IMR-90 (cell line): ENCODE measurements at regions not wholly inside any gene's neighbourhood (a gene's known extent, or its start where the extent isn't known, plus 50 kb on each side); places are given as distances from the start of the nearest gene placed in this dataset.

ENCODE experiments used
- ATAC-seq: fragments of 200-7000 bp; cut with Tn5 transposase; 2 replicates; pipeline ENCODE4 v1.9.1; 2020; ENCODE audit warnings: low read depth, mild to moderate bottlenecking, moderate library complexity
- BruUV-seq: library from RNA; stranded (reverse); fragments of 400-500 nt; replicated peaks from 2 replicates; lab custom pipeline; 2021; lab: Mats Ljungman, UMichigan
- CTCF ChIA-PET: fragments of 300-600 bp; formaldehyde crosslinking; extraction: SDS; loops from one replicate; lab custom pipeline; 2021; ENCODE audit warnings: antibody characterized with exemption; lab: Yijun Ruan, JAX
- POLR2A ChIA-PET: fragments of 300-600 bp; sonication (Branson Sonifier 250); formaldehyde crosslinking; loops from one replicate; lab custom pipeline; 2022; ENCODE audit warnings: antibody characterized with exemption; ENCODE audit not compliant: unreplicated experiment; lab: Charles Lee
- DNase-seq: peaks from one replicate; pipeline ENCODE4 v3.0.0; 2013
- H2AFZ ChIP-seq: replicated peaks from 2 replicates; pipeline ENCODE3; 2013; ENCODE audit warnings: low read length, mild to moderate bottlenecking; ENCODE audit not compliant: poor library complexity
- H2AK5ac ChIP-seq: 2 replicates; pipeline ENCODE4 v1.6.1; 2013; ENCODE audit warnings: low read depth, low read length, inconsistent platforms
- H2AK9ac ChIP-seq: replicated peaks from 2 replicates; pipeline ENCODE3; 2013; ENCODE audit warnings: mild to moderate bottlenecking, low read depth, low read length, moderate library complexity; ENCODE audit not compliant: poor library complexity
- H2BK120ac ChIP-seq: 2 replicates; pipeline ENCODE4 v1.6.1; 2013; ENCODE audit warnings: low read depth, low read length, inconsistent platforms
- H2BK15ac ChIP-seq: 3 replicates; pipeline ENCODE4 v1.6.1; 2013; ENCODE audit warnings: low read depth, low read length, inconsistent platforms
- H2BK20ac ChIP-seq: 2 replicates; pipeline ENCODE4 v1.6.1; 2013; ENCODE audit warnings: low read depth, mild to moderate bottlenecking, inconsistent platforms, low read length, moderate library complexity
- H2BK5ac ChIP-seq: 2 replicates; pipeline ENCODE4 v1.6.1; 2013; ENCODE audit warnings: mild to moderate bottlenecking, low read depth, low read length, inconsistent platforms; ENCODE audit not compliant: poor library complexity, severe bottlenecking
- H3K14ac ChIP-seq: replicated peaks from 2 replicates; pipeline ENCODE4 v1.6.1; 2013; ENCODE audit warnings: low read depth, low read length, inconsistent platforms
- H3K18ac ChIP-seq: 2 replicates; pipeline ENCODE4 v1.6.1; 2013; ENCODE audit warnings: low read depth, low read length, control low read depth
- H3K23ac ChIP-seq: 2 replicates; pipeline ENCODE4 v1.6.1; 2013; ENCODE audit warnings: low read depth, low read length, inconsistent platforms
- H3K27ac ChIP-seq: 2 replicates; pipeline ENCODE4 v1.5.1; 2013; ENCODE audit warnings: mild to moderate bottlenecking, control low read depth, low read length; ENCODE audit not compliant: insufficient read depth
- H3K27me3 ChIP-seq: 2 replicates; pipeline ENCODE4 v1.6.1; 2013; ENCODE audit warnings: low read length; ENCODE audit not compliant: control insufficient read depth, insufficient read depth
- H3K36me3 ChIP-seq: 2 replicates; pipeline ENCODE4 v1.6.1; 2013; ENCODE audit warnings: low read length, mixed read lengths; ENCODE audit not compliant: control insufficient read depth, insufficient read depth
- H3K4ac ChIP-seq: 2 replicates; pipeline ENCODE4 v1.6.1; 2013; ENCODE audit warnings: low read depth, low read length, inconsistent platforms
- H3K4me1 ChIP-seq: 2 replicates; pipeline ENCODE4 v1.6.1; 2013; ENCODE audit warnings: low read length, mixed read lengths; ENCODE audit not compliant: control insufficient read depth, insufficient read depth
- H3K4me2 ChIP-seq: 2 replicates; pipeline ENCODE4 v1.6.1; 2013; ENCODE audit warnings: low read depth, mild to moderate bottlenecking, control low read depth, low read length, moderate library complexity
- H3K4me3 ChIP-seq: 2 replicates; pipeline ENCODE4 v1.5.1; 2013; ENCODE audit warnings: low read depth, mild to moderate bottlenecking, control low read depth, low read length, moderate library complexity; ENCODE audit not compliant: insufficient read depth
- H3K56ac ChIP-seq: 2 replicates; pipeline ENCODE4 v1.6.1; 2013; ENCODE audit warnings: low read length, inconsistent platforms; ENCODE audit not compliant: insufficient read depth; ENCODE audit errors: extremely low read depth
- H3K79me1 ChIP-seq, 2 experiments: 2 replicates each; pipeline ENCODE4 v1.6.1; 2013; ENCODE audit warnings: low read length in 2 of 2, inconsistent platforms in 1 of 2, low read depth in 1 of 2
- H3K9ac ChIP-seq: 2 replicates; pipeline ENCODE4 v1.6.1; 2013; ENCODE audit warnings: low read depth, low read length, control low read depth
- H3K9me1 ChIP-seq: 2 replicates; pipeline ENCODE4 v1.6.1; 2013; ENCODE audit warnings: low read length, inconsistent platforms; ENCODE audit not compliant: insufficient read depth
- H3K9me3 ChIP-seq: 2 replicates; pipeline ENCODE4 v1.6.1; 2013; ENCODE audit warnings: low read length; ENCODE audit not compliant: control insufficient read depth, insufficient read depth
- H4K20me1 ChIP-seq: 2 replicates; pipeline ENCODE4 v1.6.1; 2013; ENCODE audit warnings: low read length, inconsistent platforms; ENCODE audit not compliant: insufficient read depth
- H4K5ac ChIP-seq: 2 replicates; pipeline ENCODE4 v1.6.1; 2013; ENCODE audit warnings: mild to moderate bottlenecking, low read depth, low read length, control low read depth
- H4K8ac ChIP-seq, 2 experiments: 2 replicates each; pipeline ENCODE4 v1.6.1; 2013; ENCODE audit warnings: low read depth in 2 of 2, low read length in 2 of 2, control low read depth in 1 of 2, inconsistent platforms in 1 of 2
- H4K91ac ChIP-seq: 2 replicates; pipeline ENCODE4 v1.6.1; 2013; ENCODE audit warnings: low read depth, low read length, inconsistent platforms; ENCODE audit not compliant: insufficient read depth
- BHLHE40 ChIP-seq: fragments of 150-350 bp; IDR thresholded peaks from 2 replicates; pipeline ENCODE4 v1.6.1; 2016; ENCODE audit warnings: mild to moderate bottlenecking, low read depth, low read length
- MXI1 ChIP-seq: IDR thresholded peaks from 2 replicates; pipeline ENCODE4 v1.6.1; 2012; ENCODE audit warnings: low read depth, mild to moderate bottlenecking, low read length, moderate library complexity, borderline replicate concordance
- RFX5 ChIP-seq: IDR thresholded peaks from 2 replicates; pipeline ENCODE4 v1.8.0; 2012; ENCODE audit warnings: low read depth, mild to moderate bottlenecking, low read length, moderate library complexity
- USF2 ChIP-seq: fragments of 150-350 bp; IDR thresholded peaks from 2 replicates; pipeline ENCODE4 v1.6.1; 2017; ENCODE audit warnings: mild to moderate bottlenecking, antibody characterized with exemption, low read length, low read depth
- WGBS, 2 experiments: methylation state at CpG; one replicate each; pipeline versions ENCODE4 v1.1.5 to v1.1.7; 2013; ENCODE audit warnings: missing lambda C conversion rate in 2 of 2; ENCODE audit not compliant: insufficient read length in 1 of 2; ENCODE audit errors: extremely low coverage in 2 of 2; 5-methylcytosine and 5-hydroxymethylcytosine counted together
- dilution Hi-C: fragments of 300-500 bp; cut with HindIII; formaldehyde crosslinking; loops from one replicate; pipeline ENCODE4 v1.14.3; 2018; ENCODE audit warnings: low sequenced_read_pairs; ENCODE audit not compliant: unreplicated experiment
- in situ Hi-C: fragments of 300-500 bp; cut with MboI; formaldehyde crosslinking; loops from 3 replicates; pipeline ENCODE4 v1.14.3; 2019; ENCODE audit warnings: low sequenced_read_pairs, inconsistent platforms, mixed read lengths
- intact Hi-C: fragments of 100-400 bp; cut with micrococcal nuclease; formaldehyde crosslinking; loops from 2 replicates; pipeline ENCODE4 v1.10.0; 2022

- dilution Hi-C loops = no loop called here
- no peak overlapping the region for H2AFZ ChIP-seq
- BruUV-seq = no TSS peak
Observed at GRCh38 chr2:34388446-34388845, 789.3 kb upstream of the FAM98A start.

More at GRCh38 chr2:34388446-34388845, 789.3 kb upstream of the FAM98A start:
- Histone ChIP-seq H3K9ac (no peak overlapping the region), H3K4ac (no peak overlapping the region), H4K91ac (no peak overlapping the region), H2AK9ac (no peak overlapping the region), H3K4me1 (no peaks in the 10 kb centered on the region), H3K14ac (no peak overlapping the region), H2BK5ac (no peak overlapping the region), H2BK15ac (no peak overlapping the region), H3K9me1 (no peaks in the 10 kb centered on the region), H3K23ac (no peak overlapping the region), H2BK20ac (no peak overlapping the region), H3K79me1 (no peaks in the 10 kb centered on the region), H4K20me1 (no peaks in the 10 kb centered on the region), H3K9me3 (peaks cover 7% of the 10 kb centered on the region; the same call in 1 of the 2 replicates), H4K5ac (no peak overlapping the region), H3K18ac (no peak overlapping the region), H2AK5ac (no peak overlapping the region), H3K27me3 (no peaks in the 10 kb centered on the region), H2BK120ac (no peak overlapping the region), H3K36me3 (no peaks in the 10 kb centered on the region), H3K4me3 (no peak overlapping the region), H3K4me2 (no peak overlapping the region), H3K27ac (no peak overlapping the region), H4K8ac (no peak overlapping the region), H3K56ac (no peak overlapping the region)
- no CpG with 5 or more reads among the region's 2 CpGs for WGBS, 2 experiments
- DNase-seq (no peak), ATAC-seq (no peak)
- TF ChIP-seq RFX5 (no peak), USF2 (no peak), BHLHE40 (no peak), MXI1 (no peak)
- ChIA-PET CTCF (no interaction called here), POLR2A (no interaction called here)
- intact Hi-C loops = no loop called here
- in situ Hi-C loops = no loop called here
